ENCODE measurements at regions not wholly inside any gene's neighbourhood (a gene's known extent, or its start where the extent isn't known, plus 50 kb on each side); places are given as distances from the start of the nearest gene placed in this dataset.

DNA sequence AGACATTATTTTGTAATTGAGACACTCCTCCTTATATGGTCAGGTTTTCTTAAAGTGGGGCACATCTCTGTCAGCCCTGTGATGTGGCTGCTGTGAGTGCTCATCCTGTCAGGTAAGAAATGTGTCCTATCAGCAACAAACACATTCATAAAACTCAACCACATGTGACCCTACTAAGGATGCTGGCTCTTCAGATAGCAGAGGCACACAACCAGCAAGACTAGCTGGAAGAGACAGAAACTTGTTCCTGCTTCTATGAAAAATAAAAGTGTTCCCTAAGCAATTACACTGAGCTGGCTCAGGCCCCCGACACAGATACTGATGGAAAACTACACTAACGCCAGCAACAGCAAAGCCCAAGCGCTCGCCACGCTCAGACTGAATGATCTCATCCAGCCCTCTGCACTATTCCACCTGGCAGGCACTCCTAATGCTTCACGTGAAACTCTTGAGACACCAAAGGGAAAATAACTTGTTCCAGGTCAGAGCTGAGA, 49.8 kb upstream of the CYP2D6 start:
- no peak for DNase-seq (ENCODE audit: low spot score)
- Mint-ChIP-seq H3K27me3 (ENCODE audit: unreplicated experiment) (peaks cover 5% of the 10 kb centered on the region), H3K4me3 (ENCODE audit: unreplicated experiment) (no peak overlapping the region), H3K4me1 (ENCODE audit: unreplicated experiment) (peaks cover 14% of the 10 kb centered on the region), H3K36me3 (ENCODE audit: low read depth, unreplicated experiment) (no peaks in the 10 kb centered on the region), H3K9me3 (ENCODE audit: unreplicated experiment) (no peaks in the 10 kb centered on the region), H3K27ac (ENCODE audit: unreplicated experiment) (no peak overlapping the region)
- TF ChIP-seq, protein P1, sequence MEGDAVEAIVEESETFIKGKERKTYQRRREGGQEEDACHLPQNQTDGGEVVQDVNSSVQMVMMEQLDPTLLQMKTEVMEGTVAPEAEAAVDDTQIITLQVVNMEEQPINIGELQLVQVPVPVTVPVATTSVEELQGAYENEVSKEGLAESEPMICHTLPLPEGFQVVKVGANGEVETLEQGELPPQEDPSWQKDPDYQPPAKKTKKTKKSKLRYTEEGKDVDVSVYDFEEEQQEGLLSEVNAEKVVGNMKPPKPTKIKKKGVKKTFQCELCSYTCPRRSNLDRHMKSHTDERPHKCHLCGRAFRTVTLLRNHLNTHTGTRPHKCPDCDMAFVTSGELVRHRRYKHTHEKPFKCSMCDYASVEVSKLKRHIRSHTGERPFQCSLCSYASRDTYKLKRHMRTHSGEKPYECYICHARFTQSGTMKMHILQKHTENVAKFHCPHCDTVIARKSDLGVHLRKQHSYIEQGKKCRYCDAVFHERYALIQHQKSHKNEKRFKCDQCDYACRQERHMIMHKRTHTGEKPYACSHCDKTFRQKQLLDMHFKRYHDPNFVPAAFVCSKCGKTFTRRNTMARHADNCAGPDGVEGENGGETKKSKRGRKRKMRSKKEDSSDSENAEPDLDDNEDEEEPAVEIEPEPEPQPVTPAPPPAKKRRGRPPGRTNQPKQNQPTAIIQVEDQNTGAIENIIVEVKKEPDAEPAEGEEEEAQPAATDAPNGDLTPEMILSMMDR (IDR thresholded peaks at IDR 0.05; ENCODE audit: unreplicated experiment) = no peak

Measured in endothelial cell (in vitro differentiated cells).